ENCODE measurements at regions not wholly inside any gene's neighbourhood (a gene's known extent, or its start where the extent isn't known, plus 50 kb on each side); places are given as distances from the start of the nearest gene placed in this dataset.
"Not testable (repeated sequence)": the region's sequence is repeated elsewhere in the genome, so short reads cannot be mapped to it uniquely, and the experiment has no call there.

GRCh38 chr15:20100604-20101270 is 440.9 kb downstream of the GOLGA6L6 start:
- not testable (repeated sequence) for TF ChIP-seq HNF4A (conservative IDR thresholded peaks at IDR 0.05); CTCF (IDR thresholded peaks at IDR 0.05; ENCODE audit: low read depth, low read length, missing input control); SP1 (IDR thresholded peaks at IDR 0.05); TAF1 (conservative IDR thresholded peaks at IDR 0.05); JUND (IDR thresholded peaks at IDR 0.05); EGR1 (IDR thresholded peaks at IDR 0.05; ENCODE audit: low read depth in 2 of 2); GABPA (IDR thresholded peaks at IDR 0.05 in 1 of 2, conservative IDR thresholded peaks at IDR 0.05 in 1 of 2)
- TF ChIP-seq, protein P1, sequence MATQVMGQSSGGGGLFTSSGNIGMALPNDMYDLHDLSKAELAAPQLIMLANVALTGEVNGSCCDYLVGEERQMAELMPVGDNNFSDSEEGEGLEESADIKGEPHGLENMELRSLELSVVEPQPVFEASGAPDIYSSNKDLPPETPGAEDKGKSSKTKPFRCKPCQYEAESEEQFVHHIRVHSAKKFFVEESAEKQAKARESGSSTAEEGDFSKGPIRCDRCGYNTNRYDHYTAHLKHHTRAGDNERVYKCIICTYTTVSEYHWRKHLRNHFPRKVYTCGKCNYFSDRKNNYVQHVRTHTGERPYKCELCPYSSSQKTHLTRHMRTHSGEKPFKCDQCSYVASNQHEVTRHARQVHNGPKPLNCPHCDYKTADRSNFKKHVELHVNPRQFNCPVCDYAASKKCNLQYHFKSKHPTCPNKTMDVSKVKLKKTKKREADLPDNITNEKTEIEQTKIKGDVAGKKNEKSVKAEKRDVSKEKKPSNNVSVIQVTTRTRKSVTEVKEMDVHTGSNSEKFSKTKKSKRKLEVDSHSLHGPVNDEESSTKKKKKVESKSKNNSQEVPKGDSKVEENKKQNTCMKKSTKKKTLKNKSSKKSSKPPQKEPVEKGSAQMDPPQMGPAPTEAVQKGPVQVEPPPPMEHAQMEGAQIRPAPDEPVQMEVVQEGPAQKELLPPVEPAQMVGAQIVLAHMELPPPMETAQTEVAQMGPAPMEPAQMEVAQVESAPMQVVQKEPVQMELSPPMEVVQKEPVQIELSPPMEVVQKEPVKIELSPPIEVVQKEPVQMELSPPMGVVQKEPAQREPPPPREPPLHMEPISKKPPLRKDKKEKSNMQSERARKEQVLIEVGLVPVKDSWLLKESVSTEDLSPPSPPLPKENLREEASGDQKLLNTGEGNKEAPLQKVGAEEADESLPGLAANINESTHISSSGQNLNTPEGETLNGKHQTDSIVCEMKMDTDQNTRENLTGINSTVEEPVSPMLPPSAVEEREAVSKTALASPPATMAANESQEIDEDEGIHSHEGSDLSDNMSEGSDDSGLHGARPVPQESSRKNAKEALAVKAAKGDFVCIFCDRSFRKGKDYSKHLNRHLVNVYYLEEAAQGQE (IDR thresholded peaks at IDR 0.05) = not testable (repeated sequence)
- TF ChIP-seq, protein P2, sequence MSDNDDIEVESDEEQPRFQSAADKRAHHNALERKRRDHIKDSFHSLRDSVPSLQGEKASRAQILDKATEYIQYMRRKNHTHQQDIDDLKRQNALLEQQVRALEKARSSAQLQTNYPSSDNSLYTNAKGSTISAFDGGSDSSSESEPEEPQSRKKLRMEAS (IDR thresholded peaks at IDR 0.05) = not testable (repeated sequence)
- TF ChIP-seq, protein P3, sequence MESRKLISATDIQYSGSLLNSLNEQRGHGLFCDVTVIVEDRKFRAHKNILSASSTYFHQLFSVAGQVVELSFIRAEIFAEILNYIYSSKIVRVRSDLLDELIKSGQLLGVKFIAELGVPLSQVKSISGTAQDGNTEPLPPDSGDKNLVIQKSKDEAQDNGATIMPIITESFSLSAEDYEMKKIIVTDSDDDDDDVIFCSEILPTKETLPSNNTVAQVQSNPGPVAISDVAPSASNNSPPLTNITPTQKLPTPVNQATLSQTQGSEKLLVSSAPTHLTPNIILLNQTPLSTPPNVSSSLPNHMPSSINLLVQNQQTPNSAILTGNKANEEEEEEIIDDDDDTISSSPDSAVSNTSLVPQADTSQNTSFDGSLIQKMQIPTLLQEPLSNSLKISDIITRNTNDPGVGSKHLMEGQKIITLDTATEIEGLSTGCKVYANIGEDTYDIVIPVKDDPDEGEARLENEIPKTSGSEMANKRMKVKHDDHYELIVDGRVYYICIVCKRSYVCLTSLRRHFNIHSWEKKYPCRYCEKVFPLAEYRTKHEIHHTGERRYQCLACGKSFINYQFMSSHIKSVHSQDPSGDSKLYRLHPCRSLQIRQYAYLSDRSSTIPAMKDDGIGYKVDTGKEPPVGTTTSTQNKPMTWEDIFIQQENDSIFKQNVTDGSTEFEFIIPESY (IDR thresholded peaks at IDR 0.05) = not testable (repeated sequence)
- TF ChIP-seq, protein P4, sequence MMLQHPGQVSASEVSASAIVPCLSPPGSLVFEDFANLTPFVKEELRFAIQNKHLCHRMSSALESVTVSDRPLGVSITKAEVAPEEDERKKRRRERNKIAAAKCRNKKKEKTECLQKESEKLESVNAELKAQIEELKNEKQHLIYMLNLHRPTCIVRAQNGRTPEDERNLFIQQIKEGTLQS (IDR thresholded peaks at IDR 0.05) = not testable (repeated sequence)

All from liver (tissue), 3 donors.